ENCODE measurements at regions not wholly inside any gene's neighbourhood (a gene's known extent, or its start where the extent isn't known, plus 50 kb on each side); places are given as distances from the start of the nearest gene placed in this dataset.
"Not testable (repeated sequence)": the region's sequence is repeated elsewhere in the genome, so short reads cannot be mapped to it uniquely, and the experiment has no call there.

GRCh38 chr10:60564475-60564874 is 174.8 kb upstream of the ANK3 start:
- DNase-seq = no peak

GRCh38 chr10:60560451-60560850 is 170.8 kb upstream of the ANK3 start:
- no peak for DNase-seq

GRCh38 chr10:60555700-60556099 is 166.0 kb upstream of the ANK3 start:
- no peak for DNase-seq

- DNase-seq = peak in 1 of 2 donors; percentile 25
These were observed 160.0 kb upstream of the ANK3 start for GRCh38 chr10:60549686-60550085.

- DNase-seq = no peak
These were observed 153.0 kb upstream of the ANK3 start for GRCh38 chr10:60542657-60543056.

GRCh38 chr10:60541451-60541850 is 151.8 kb upstream of the ANK3 start:
- no peak for DNase-seq

GRCh38 chr10:60537697-60538096 is 148.0 kb upstream of the ANK3 start:
- DNase-seq = no peak

- no peak for DNase-seq
These were observed 146.9 kb upstream of the ANK3 start for GRCh38 chr10:60536529-60537114.

- DNase-seq = no peak
These were observed 145.8 kb upstream of the ANK3 start for GRCh38 chr10:60535427-60535826.

- no peak for DNase-seq
These were observed 145.2 kb upstream of the ANK3 start for GRCh38 chr10:60534761-60535389.

- no peak for DNase-seq
These were observed 143.2 kb upstream of the ANK3 start for GRCh38 chr10:60532696-60533468.

GRCh38 chr10:60531006-60531405 is 141.3 kb upstream of the ANK3 start:
- DNase-seq = no peak

- DNase-seq = no peak
These were observed 138.0 kb upstream of the ANK3 start for GRCh38 chr10:60527676-60528075.

- no peak for DNase-seq
These were observed 136.3 kb upstream of the ANK3 start for GRCh38 chr10:60525716-60526585.

GRCh38 chr10:60524541-60524940 is 134.9 kb upstream of the ANK3 start:
- no peak for DNase-seq

- DNase-seq = not testable (repeated sequence)
These were observed 133.7 kb upstream of the ANK3 start for GRCh38 chr10:60523371-60523770.

- DNase-seq = no peak
These were observed 132.9 kb upstream of the ANK3 start for GRCh38 chr10:60522617-60523016.

GRCh38 chr10:60521974-60522405 is 132.3 kb upstream of the ANK3 start:
- DNase-seq = no peak

GRCh38 chr10:60518745-60519144 is 129.1 kb upstream of the ANK3 start:
- no peak for DNase-seq

GRCh38 chr10:60517805-60518204 is 128.1 kb upstream of the ANK3 start:
- DNase-seq = no peak

- no peak for DNase-seq
These were observed 123.6 kb upstream of the ANK3 start for GRCh38 chr10:60513281-60513680.

GRCh38 chr10:60511477-60512229 is 122.0 kb upstream of the ANK3 start:
- no peak for DNase-seq
